WERI-Rb-1 (cell line): ENCODE measurements at regions not wholly inside any gene's neighbourhood (a gene's known extent, or its start where the extent isn't known, plus 50 kb on each side); places are given as distances from the start of the nearest gene placed in this dataset.
A peak's percentile ranks its signal among the peaks of the same experiment; 100 is the strongest.

Experiments
- DNase-seq: peaks from one replicate; pipeline ENCODE4 v3.0.0-alpha.2; 2020
- H3K27ac ChIP-seq: fragments of 250-450 bp; sonication (Bioruptor Pico); 2 replicates; pipeline ENCODE4 v1.5.1; 2020; ENCODE audit warnings: mild to moderate bottlenecking, moderate library complexity
- H3K27me3 ChIP-seq: fragments of 250-450 bp; sonication (Bioruptor Pico); 2 replicates; pipeline ENCODE4 v1.5.1; 2021; ENCODE audit warnings: mild to moderate bottlenecking, low read depth, moderate library complexity; ENCODE audit not compliant: insufficient read depth, severe bottlenecking
- H3K36me3 ChIP-seq: fragments of 250-450 bp; sonication (Bioruptor Pico); 2 replicates; pipeline ENCODE4 v1.5.1; 2020; ENCODE audit warnings: mild to moderate bottlenecking, moderate library complexity
- H3K4me3 ChIP-seq: 2 replicates; pipeline ENCODE4 v1.5.1; 2011; ENCODE audit warnings: low read depth, mild to moderate bottlenecking, control low read depth, low read length
- H3K9me3 ChIP-seq: fragments of 250-450 bp; sonication (Bioruptor Pico); 2 replicates; pipeline ENCODE4 v1.5.1; 2021; ENCODE audit warnings: mild to moderate bottlenecking, moderate library complexity; ENCODE audit not compliant: severe bottlenecking
- TF ChIP-seq, protein P1 (sequence below): IDR thresholded peaks from 2 replicates; pipeline ENCODE4 v1.5.1; 2011; ENCODE audit warnings: low read depth, mild to moderate bottlenecking, control low read depth, inconsistent platforms, low read length

DNA sequence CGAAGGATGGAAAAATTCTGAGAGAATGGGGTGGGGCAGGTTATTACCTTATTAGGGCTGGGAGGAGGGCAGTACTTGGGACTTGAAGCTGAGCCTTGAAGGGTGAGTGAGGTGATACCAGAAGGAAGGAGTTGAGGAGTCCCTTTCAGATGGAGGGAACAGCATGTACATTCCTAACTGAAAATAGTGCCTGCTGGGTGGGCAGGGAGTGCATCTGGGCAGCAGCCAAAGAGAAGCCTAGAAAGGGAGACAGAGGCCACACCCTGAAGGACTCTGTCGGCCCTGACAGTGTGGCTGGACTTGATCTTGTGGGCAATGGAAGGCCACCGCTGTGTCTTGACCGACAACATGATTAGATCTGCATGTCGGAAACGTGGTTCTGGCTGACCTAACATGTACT is 147.6 kb downstream of the NDUFA12 start:
- H3K27ac ChIP-seq = no peak overlapping the region
- H3K36me3 ChIP-seq = no peaks in the 10 kb centered on the region
- H3K4me3 ChIP-seq = no peak overlapping the region
- DNase-seq = no peak
- H3K27me3 ChIP-seq = no peaks in the 10 kb centered on the region
- H3K9me3 ChIP-seq = no peaks in the 10 kb centered on the region
- TF ChIP-seq, protein P1, sequence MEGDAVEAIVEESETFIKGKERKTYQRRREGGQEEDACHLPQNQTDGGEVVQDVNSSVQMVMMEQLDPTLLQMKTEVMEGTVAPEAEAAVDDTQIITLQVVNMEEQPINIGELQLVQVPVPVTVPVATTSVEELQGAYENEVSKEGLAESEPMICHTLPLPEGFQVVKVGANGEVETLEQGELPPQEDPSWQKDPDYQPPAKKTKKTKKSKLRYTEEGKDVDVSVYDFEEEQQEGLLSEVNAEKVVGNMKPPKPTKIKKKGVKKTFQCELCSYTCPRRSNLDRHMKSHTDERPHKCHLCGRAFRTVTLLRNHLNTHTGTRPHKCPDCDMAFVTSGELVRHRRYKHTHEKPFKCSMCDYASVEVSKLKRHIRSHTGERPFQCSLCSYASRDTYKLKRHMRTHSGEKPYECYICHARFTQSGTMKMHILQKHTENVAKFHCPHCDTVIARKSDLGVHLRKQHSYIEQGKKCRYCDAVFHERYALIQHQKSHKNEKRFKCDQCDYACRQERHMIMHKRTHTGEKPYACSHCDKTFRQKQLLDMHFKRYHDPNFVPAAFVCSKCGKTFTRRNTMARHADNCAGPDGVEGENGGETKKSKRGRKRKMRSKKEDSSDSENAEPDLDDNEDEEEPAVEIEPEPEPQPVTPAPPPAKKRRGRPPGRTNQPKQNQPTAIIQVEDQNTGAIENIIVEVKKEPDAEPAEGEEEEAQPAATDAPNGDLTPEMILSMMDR = no peak

- Histone ChIP-seq H3K36me3 (no peaks in the 10 kb centered on the region), H3K9me3 (no peaks in the 10 kb centered on the region), H3K27me3 (no peaks in the 10 kb centered on the region), H3K27ac (no peak overlapping the region), H3K4me3 (no peak overlapping the region)
- no peak for DNase-seq
- TF ChIP-seq, protein P1 = no peak
These were observed 152.0 kb downstream of the NDUFA12 start for GRCh38 chr12:94851396-94852028.

GRCh38 chr12:94849411-94849976 is 154.0 kb downstream of the NDUFA12 start:
- no peaks in the 10 kb centered on the region for H3K36me3 ChIP-seq
- TF ChIP-seq, protein P1 = peak; percentile 28; the same call in 1 of the 2 replicates

GRCh38 chr12:94848966-94849365 is 154.5 kb downstream of the NDUFA12 start:
- no peaks in the 10 kb centered on the region for H3K36me3 ChIP-seq
- H3K27ac ChIP-seq = no peak overlapping the region
- H3K27me3 ChIP-seq = no peaks in the 10 kb centered on the region
- no peak for DNase-seq
- H3K9me3 ChIP-seq = no peaks in the 10 kb centered on the region
- TF ChIP-seq, protein P1 = no peak
- H3K4me3 ChIP-seq = no peak overlapping the region

More at GRCh38 chr12:94849411-94849976, 154.0 kb downstream of the NDUFA12 start:
- no peak overlapping the region for H3K27ac ChIP-seq
- H3K27me3 ChIP-seq = no peaks in the 10 kb centered on the region
- DNase-seq = no peak
- H3K9me3 ChIP-seq = no peaks in the 10 kb centered on the region
- H3K4me3 ChIP-seq = no peak overlapping the region

DNA sequence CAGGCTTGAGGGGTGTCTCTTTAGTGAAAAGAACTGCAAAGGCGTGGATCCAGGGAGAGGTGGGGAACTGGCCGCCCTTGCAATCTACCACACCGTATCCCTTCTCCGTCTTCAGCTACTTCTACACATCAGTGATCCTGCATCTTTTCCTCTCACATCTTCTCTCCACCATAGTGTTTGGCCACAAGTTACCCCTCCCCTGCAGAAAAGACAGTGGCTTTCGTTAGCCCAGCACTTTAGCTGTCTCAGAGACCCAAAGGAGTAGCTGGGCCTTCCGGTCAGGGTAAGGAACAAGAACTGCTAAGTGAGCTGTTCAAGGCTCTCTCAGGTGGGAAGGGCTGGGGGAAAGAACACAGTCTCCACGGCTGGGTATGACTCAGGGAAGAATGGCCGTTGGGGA is 158.4 kb downstream of the NDUFA12 start:
- Histone ChIP-seq H3K4me3 (no peak overlapping the region), H3K36me3 (no peaks in the 10 kb centered on the region), H3K9me3 (no peaks in the 10 kb centered on the region), H3K27ac (no peak overlapping the region), H3K27me3 (no peaks in the 10 kb centered on the region)
- TF ChIP-seq, protein P1 = no peak
- no peak for DNase-seq

GRCh38 chr12:94844452-94844851 is 159.0 kb downstream of the NDUFA12 start:
- TF ChIP-seq, protein P1 = no peak
- Histone ChIP-seq H3K27me3 (no peaks in the 10 kb centered on the region), H3K9me3 (no peaks in the 10 kb centered on the region), H3K4me3 (no peak overlapping the region), H3K36me3 (no peaks in the 10 kb centered on the region), H3K27ac (no peak overlapping the region)
- no peak for DNase-seq
